Inferior parietal cortex (tissue), 1 donor: ENCODE measurements at regions not wholly inside any gene's neighbourhood (a gene's known extent, or its start where the extent isn't known, plus 50 kb on each side); places are given as distances from the start of the nearest gene placed in this dataset.
"Not testable (repeated sequence)": the region's sequence is repeated elsewhere in the genome, so short reads cannot be mapped to it uniquely, and the experiment has no call there.

Source experiments
- DNase-seq: peaks from one replicate; pipeline ENCODE4 v3.0.0-alpha.2; 2016; ENCODE audit errors: extremely low spot score

GRCh38 chr2:107553539-107553938, 273.2 kb upstream of the RGPD4 start:
- no peak for DNase-seq

- no peak for DNase-seq
Measured at GRCh38 chr2:107556038-107556627, 270.6 kb upstream of the RGPD4 start.

- DNase-seq: no peak
Measured at GRCh38 chr2:107558295-107558694, 268.4 kb upstream of the RGPD4 start.

GRCh38 chr2:107569496-107569895, 257.2 kb upstream of the RGPD4 start:
- DNase-seq: no peak

GRCh38 chr2:107570876-107571275, 255.8 kb upstream of the RGPD4 start:
- no peak for DNase-seq

GRCh38 chr2:107572890-107573289, 253.8 kb upstream of the RGPD4 start:
- DNase-seq: not testable (repeated sequence)

GRCh38 chr2:107576991-107577390, 249.7 kb upstream of the RGPD4 start:
- DNase-seq: no peak

- DNase-seq: no peak
Measured at GRCh38 chr2:107582487-107582886, 244.2 kb upstream of the RGPD4 start.

- no peak for DNase-seq
Measured at GRCh38 chr2:107584577-107584976, 242.1 kb upstream of the RGPD4 start.

GRCh38 chr2:107585851-107586250, 240.8 kb upstream of the RGPD4 start:
- DNase-seq: no peak

- DNase-seq: no peak
Measured at GRCh38 chr2:107588181-107588580, 238.5 kb upstream of the RGPD4 start.

- DNase-seq: no peak
Measured at GRCh38 chr2:107589079-107589491, 237.6 kb upstream of the RGPD4 start.

- DNase-seq: no peak
Measured at GRCh38 chr2:107591561-107592279, 235.0 kb upstream of the RGPD4 start.

GRCh38 chr2:107592280-107592624, 234.4 kb upstream of the RGPD4 start:
- no peak for DNase-seq

GRCh38 chr2:107595285-107595684, 231.4 kb upstream of the RGPD4 start:
- DNase-seq: no peak

- no peak for DNase-seq
Measured at GRCh38 chr2:107595749-107596148, 230.9 kb upstream of the RGPD4 start.

- DNase-seq: no peak
Measured at GRCh38 chr2:107597507-107597906, 229.2 kb upstream of the RGPD4 start.

- no peak for DNase-seq
Measured at GRCh38 chr2:107602801-107603200, 223.9 kb upstream of the RGPD4 start.

- DNase-seq: no peak
Measured at GRCh38 chr2:107607054-107607453, 219.6 kb upstream of the RGPD4 start.

- no peak for DNase-seq
Measured at GRCh38 chr2:107607473-107607872, 219.2 kb upstream of the RGPD4 start.

- DNase-seq: no peak
Measured at GRCh38 chr2:107615039-107615438, 211.7 kb upstream of the RGPD4 start.

GRCh38 chr2:107618769-107619168, 207.9 kb upstream of the RGPD4 start:
- no peak for DNase-seq
